GM23338 (cell line): ENCODE measurements at regions not wholly inside any gene's neighbourhood (a gene's known extent, or its start where the extent isn't known, plus 50 kb on each side); places are given as distances from the start of the nearest gene placed in this dataset.

ENCODE experiments used
- ATAC-seq: fragments of 200-7000 bp; cut with Tn5 transposase; 3 replicates; pipeline ENCODE4 v1.9.1; 2020
- DNase-seq: peaks from one replicate; pipeline ENCODE4 v3.0.0-alpha.2; 2015; ENCODE audit warnings: low spot score
- H2AFZ ChIP-seq: fragments of 200-600 bp; sonication (generic); 2 replicates; pipeline ENCODE4 v1.8.0; 2016; ENCODE audit warnings: antibody characterized with exemption, mild to moderate bottlenecking, moderate library complexity
- H3F3A ChIP-seq: fragments of 200-600 bp; sonication (generic); replicated peaks from 2 replicates; pipeline ENCODE4 v1.8.0; 2017; ENCODE audit warnings: antibody characterized with exemption, mixed run types, low read depth
- H3K27ac ChIP-seq: fragments of 200-600 bp; sonication (generic); 2 replicates; pipeline ENCODE4 v1.6.1; 2016; ENCODE audit warnings: low read depth
- H3K27me3 ChIP-seq: fragments of 200-600 bp; sonication (generic); 2 replicates; pipeline ENCODE4 v1.8.0; 2016; ENCODE audit warnings: mild to moderate bottlenecking, mixed run types, moderate library complexity; ENCODE audit not compliant: insufficient read depth
- H3K36me3 ChIP-seq: fragments of 200-600 bp; sonication (generic); 2 replicates; pipeline ENCODE4 v1.8.0; 2016; ENCODE audit warnings: mild to moderate bottlenecking; ENCODE audit not compliant: insufficient read depth
- H3K4me1 ChIP-seq: fragments of 200-600 bp; sonication (generic); 2 replicates; pipeline ENCODE4 v1.8.0; 2016; ENCODE audit warnings: mild to moderate bottlenecking, moderate library complexity; ENCODE audit not compliant: insufficient read depth
- H3K4me2 ChIP-seq: fragments of 200-600 bp; sonication (generic); 2 replicates; pipeline ENCODE4 v1.7.1; 2017; ENCODE audit warnings: mixed run types
- H3K4me3 ChIP-seq: fragments of 200-600 bp; sonication (generic); 2 replicates; pipeline ENCODE4 v1.6.1; 2016; ENCODE audit warnings: mixed run types
- H3K79me2 ChIP-seq: fragments of 200-600 bp; sonication (generic); replicated peaks from 2 replicates; pipeline ENCODE4 v1.8.0; 2017; ENCODE audit warnings: mild to moderate bottlenecking; ENCODE audit not compliant: insufficient read depth
- H3K9me2 ChIP-seq: fragments of 200-600 bp; sonication (generic); 2 replicates; pipeline ENCODE4 v1.8.0; 2017; ENCODE audit not compliant: insufficient read depth
- H4K20me1 ChIP-seq: fragments of 200-600 bp; sonication (generic); replicated peaks from 2 replicates; pipeline ENCODE4 v1.8.0; 2017; ENCODE audit warnings: mild to moderate bottlenecking; ENCODE audit not compliant: insufficient read depth
- H3K27ac Mint-ChIP-seq: 2 replicates; pipeline ENCODE4 v1.8.0; 2020; ENCODE audit warnings: inconsistent platforms, mild to moderate bottlenecking, moderate library complexity, mixed read lengths
- H3K27me3 Mint-ChIP-seq: 3 replicates; pipeline ENCODE4 v1.8.0; 2022; ENCODE audit warnings: low read depth, mild to moderate bottlenecking, moderate library complexity, mixed read lengths, inconsistent platforms; ENCODE audit not compliant: insufficient read depth, poor library complexity
- H3K36me3 Mint-ChIP-seq: 3 replicates; pipeline ENCODE4 v1.8.0; 2021; ENCODE audit warnings: low read depth, mild to moderate bottlenecking, inconsistent platforms, moderate library complexity, mixed read lengths
- H3K4me1 Mint-ChIP-seq: 3 replicates; pipeline ENCODE4 v1.8.0; 2020; ENCODE audit warnings: mild to moderate bottlenecking, inconsistent platforms, mixed read lengths
- H3K4me3 Mint-ChIP-seq: 3 replicates; pipeline ENCODE4 v1.8.0; 2021; ENCODE audit warnings: moderate library complexity, mild to moderate bottlenecking, inconsistent platforms, mixed read lengths
- H3K9me3 Mint-ChIP-seq: 3 replicates; pipeline ENCODE4 v1.8.0; 2020; ENCODE audit warnings: moderate library complexity, mild to moderate bottlenecking, inconsistent platforms, mixed read lengths
- EZH2 ChIP-seq: fragments of 200-600 bp; sonication (generic); IDR thresholded peaks from one replicate; pipeline ENCODE4 v1.8.0; 2017; ENCODE audit warnings: antibody characterized with exemption, mild to moderate bottlenecking, low read depth; ENCODE audit not compliant: unreplicated experiment
- EZH2phosphoT487 ChIP-seq: fragments of 200-600 bp; sonication (generic); IDR thresholded peaks from one replicate; pipeline ENCODE4 v1.8.1; 2018; ENCODE audit warnings: antibody characterized with exemption; ENCODE audit not compliant: unreplicated experiment
- NANOG ChIP-seq: IDR thresholded peaks from 2 replicates; pipeline ENCODE4 v1.6.1; 2016; ENCODE audit warnings: antibody characterized with exemption, borderline replicate concordance
- POLR2AphosphoS5 ChIP-seq: IDR thresholded peaks from 2 replicates; pipeline ENCODE4 v1.6.1; 2016; ENCODE audit warnings: antibody characterized with exemption, low read depth
- ZNF114 ChIP-seq: fragments of 250-450 bp; sonication (Bioruptor Pico); IDR thresholded peaks from 2 replicates; pipeline ENCODE4 v1.5.0; 2020; ENCODE audit warnings: mild to moderate bottlenecking, moderate library complexity
- ZNF331 ChIP-seq: fragments of 250-450 bp; sonication (Bioruptor Pico); IDR thresholded peaks from 2 replicates; pipeline ENCODE4 v1.5.0; 2020; ENCODE audit warnings: low read depth, mild to moderate bottlenecking, moderate library complexity
- TF ChIP-seq, protein P1 (sequence below): fragments of 250-450 bp; sonication (Bioruptor Pico); IDR thresholded peaks from 2 replicates; pipeline ENCODE4 v1.5.0; 2020; ENCODE audit warnings: mild to moderate bottlenecking, moderate library complexity
- TF ChIP-seq, protein P2 (sequence below): IDR thresholded peaks from 2 replicates; pipeline ENCODE4 v1.6.1; 2016; ENCODE audit warnings: antibody characterized with exemption

DNA sequence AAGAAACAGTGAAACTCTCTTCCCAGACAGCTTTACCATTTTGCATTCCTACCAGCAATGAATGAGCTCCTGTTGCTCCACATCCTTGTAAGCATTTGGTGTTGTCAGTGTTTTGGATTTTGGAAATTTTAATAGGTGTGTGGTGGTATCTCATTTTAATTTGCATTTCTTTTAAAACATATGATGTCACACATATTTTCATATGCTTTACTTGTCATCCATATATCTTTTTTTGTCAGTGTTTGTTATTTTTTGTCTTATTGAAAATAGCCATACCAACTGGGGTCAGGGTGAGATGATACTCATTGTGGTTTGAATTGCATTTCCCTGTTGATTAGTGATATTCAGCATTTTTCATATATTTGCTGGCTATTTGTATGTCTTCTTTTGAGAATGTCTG, 119.5 kb upstream of the FOXA2 start (continued):
- TF ChIP-seq, protein P1, sequence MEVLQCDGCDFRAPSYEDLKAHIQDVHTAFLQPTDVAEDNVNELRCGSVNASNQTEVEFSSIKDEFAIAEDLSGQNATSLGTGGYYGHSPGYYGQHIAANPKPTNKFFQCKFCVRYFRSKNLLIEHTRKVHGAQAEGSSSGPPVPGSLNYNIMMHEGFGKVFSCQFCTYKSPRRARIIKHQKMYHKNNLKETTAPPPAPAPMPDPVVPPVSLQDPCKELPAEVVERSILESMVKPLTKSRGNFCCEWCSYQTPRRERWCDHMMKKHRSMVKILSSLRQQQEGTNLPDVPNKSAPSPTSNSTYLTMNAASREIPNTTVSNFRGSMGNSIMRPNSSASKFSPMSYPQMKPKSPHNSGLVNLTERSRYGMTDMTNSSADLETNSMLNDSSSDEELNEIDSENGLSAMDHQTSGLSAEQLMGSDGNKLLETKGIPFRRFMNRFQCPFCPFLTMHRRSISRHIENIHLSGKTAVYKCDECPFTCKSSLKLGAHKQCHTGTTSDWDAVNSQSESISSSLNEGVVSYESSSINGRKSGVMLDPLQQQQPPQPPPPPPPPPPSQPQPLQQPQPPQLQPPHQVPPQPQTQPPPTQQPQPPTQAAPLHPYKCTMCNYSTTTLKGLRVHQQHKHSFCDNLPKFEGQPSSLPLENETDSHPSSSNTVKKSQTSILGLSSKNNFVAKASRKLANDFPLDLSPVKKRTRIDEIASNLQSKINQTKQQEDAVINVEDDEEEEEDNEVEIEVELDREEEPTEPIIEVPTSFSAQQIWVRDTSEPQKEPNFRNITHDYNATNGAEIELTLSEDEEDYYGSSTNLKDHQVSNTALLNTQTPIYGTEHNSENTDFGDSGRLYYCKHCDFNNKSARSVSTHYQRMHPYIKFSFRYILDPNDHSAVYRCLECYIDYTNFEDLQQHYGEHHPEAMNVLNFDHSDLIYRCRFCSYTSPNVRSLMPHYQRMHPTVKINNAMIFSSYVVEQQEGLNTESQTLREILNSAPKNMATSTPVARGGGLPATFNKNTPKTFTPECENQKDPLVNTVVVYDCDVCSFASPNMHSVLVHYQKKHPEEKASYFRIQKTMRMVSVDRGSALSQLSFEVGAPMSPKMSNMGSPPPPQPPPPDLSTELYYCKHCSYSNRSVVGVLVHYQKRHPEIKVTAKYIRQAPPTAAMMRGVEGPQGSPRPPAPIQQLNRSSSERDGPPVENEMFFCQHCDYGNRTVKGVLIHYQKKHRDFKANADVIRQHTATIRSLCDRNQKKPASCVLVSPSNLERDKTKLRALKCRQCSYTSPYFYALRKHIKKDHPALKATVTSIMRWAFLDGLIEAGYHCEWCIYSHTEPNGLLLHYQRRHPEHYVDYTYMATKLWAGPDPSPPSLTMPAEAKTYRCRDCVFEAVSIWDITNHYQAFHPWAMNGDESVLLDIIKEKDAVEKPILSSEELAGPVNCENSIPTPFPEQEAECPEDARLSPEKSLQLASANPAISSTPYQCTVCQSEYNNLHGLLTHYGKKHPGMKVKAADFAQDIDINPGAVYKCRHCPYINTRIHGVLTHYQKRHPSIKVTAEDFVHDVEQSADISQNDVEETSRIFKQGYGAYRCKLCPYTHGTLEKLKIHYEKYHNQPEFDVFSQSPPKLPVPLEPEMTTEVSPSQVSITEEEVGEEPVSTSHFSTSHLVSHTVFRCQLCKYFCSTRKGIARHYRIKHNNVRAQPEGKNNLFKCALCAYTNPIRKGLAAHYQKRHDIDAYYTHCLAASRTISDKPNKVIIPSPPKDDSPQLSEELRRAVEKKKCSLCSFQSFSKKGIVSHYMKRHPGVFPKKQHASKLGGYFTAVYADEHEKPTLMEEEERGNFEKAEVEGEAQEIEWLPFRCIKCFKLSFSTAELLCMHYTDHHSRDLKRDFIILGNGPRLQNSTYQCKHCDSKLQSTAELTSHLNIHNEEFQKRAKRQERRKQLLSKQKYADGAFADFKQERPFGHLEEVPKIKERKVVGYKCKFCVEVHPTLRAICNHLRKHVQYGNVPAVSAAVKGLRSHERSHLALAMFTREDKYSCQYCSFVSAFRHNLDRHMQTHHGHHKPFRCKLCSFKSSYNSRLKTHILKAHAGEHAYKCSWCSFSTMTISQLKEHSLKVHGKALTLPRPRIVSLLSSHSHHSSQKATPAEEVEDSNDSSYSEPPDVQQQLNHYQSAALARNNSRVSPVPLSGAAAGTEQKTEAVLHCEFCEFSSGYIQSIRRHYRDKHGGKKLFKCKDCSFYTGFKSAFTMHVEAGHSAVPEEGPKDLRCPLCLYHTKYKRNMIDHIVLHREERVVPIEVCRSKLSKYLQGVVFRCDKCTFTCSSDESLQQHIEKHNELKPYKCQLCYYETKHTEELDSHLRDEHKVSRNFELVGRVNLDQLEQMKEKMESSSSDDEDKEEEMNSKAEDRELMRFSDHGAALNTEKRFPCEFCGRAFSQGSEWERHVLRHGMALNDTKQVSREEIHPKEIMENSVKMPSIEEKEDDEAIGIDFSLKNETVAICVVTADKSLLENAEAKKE (CRISPR knock-in tag): no peak
- TF ChIP-seq ZNF114 (CRISPR knock-in tag): no peak
- TF ChIP-seq EZH2: no peak
- TF ChIP-seq ZNF331 (CRISPR knock-in tag): no peak

DNA sequence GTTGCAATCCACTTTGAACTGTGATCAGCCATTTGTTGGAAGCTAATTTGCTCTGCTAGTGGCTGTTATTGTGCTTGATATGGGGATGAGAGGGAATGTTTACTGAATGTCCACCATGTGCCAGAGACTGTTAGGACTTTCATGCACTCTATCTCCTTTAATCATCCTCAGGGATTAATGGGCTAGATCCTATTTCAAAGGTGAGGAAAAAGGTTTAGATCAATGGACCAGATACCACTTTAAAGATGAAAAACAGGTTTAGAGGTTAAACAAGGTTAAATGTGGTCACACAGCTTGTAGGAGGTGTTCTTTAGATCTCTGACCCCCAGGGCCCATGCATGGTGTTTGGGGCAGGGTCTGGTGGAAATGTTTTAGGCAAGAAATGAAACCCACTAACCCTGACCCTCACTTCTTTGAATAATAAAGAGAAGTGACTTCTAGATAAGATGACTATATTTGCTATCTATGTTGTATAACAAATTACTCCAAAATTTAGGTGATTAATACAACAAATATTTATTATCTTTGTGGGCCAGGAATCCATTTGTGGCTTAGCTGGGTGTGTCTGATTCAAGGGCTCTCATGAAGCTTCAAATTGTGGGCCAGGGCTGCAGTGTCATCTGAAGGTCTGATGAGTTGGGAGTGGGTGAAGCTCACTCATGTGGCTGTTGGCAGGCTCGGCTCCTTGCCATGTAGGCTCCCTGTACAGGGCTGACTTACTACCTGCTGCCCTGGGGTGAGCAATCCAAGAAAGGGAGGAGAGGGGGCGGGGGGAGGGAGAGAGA, 127.8 kb upstream of the FOXA2 start:
- Histone ChIP-seq H3K79me2 (no peaks in the 10 kb centered on the region), H3K36me3 (no peaks in the 10 kb centered on the region), H3F3A (no peaks in the 10 kb centered on the region), H2AFZ (no peak overlapping the region), H3K4me3 (no peak overlapping the region), H3K27ac (no peak overlapping the region), H3K4me2 (no peak overlapping the region), H3K4me1 (no peaks in the 10 kb centered on the region), H3K9me2 (peaks cover 4% of the 10 kb centered on the region; the same call in 1 of the 2 replicates), H4K20me1 (no peaks in the 10 kb centered on the region), H3K27me3 (no peaks in the 10 kb centered on the region)
- no peaks in the 10 kb centered on the region for H3K9me3 Mint-ChIP-seq
- ATAC-seq (no peak), DNase-seq (no peak)
- H3K4me3 Mint-ChIP-seq: no peak overlapping the region
- H3K27me3 Mint-ChIP-seq: no peaks in the 10 kb centered on the region
- no peaks in the 10 kb centered on the region for H3K4me1 Mint-ChIP-seq
- no peaks in the 10 kb centered on the region for H3K36me3 Mint-ChIP-seq
- no peak overlapping the region for H3K27ac Mint-ChIP-seq
- TF ChIP-seq EZH2phosphoT487 (no peak), POLR2AphosphoS5 (no peak), ZNF114 (CRISPR knock-in tag) (no peak), NANOG (no peak)
- TF ChIP-seq, protein P2, sequence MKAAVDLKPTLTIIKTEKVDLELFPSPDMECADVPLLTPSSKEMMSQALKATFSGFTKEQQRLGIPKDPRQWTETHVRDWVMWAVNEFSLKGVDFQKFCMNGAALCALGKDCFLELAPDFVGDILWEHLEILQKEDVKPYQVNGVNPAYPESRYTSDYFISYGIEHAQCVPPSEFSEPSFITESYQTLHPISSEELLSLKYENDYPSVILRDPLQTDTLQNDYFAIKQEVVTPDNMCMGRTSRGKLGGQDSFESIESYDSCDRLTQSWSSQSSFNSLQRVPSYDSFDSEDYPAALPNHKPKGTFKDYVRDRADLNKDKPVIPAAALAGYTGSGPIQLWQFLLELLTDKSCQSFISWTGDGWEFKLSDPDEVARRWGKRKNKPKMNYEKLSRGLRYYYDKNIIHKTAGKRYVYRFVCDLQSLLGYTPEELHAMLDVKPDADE: no peak
- TF ChIP-seq, protein P1 (CRISPR knock-in tag): no peak
